ENCODE measurements at regions not wholly inside any gene's neighbourhood (a gene's known extent, or its start where the extent isn't known, plus 50 kb on each side); places are given as distances from the start of the nearest gene placed in this dataset.
"Not testable (repeated sequence)": the region's sequence is repeated elsewhere in the genome, so short reads cannot be mapped to it uniquely, and the experiment has no call there.

GRCh38 chr20:53789989-53790675 lies 196.5 kb upstream of the ZNF217 start:
- no peak for DNase-seq

- DNase-seq = no peak
Observed at GRCh38 chr20:53788253-53789022, 194.8 kb upstream of the ZNF217 start.

- DNase-seq = not testable (repeated sequence)
Observed at GRCh38 chr20:53787491-53787931, 193.9 kb upstream of the ZNF217 start.

- DNase-seq = peak; percentile 30
Observed at GRCh38 chr20:53786445-53787267, 193.0 kb upstream of the ZNF217 start.

- no peak for DNase-seq
Observed at GRCh38 chr20:53786071-53786444, 192.4 kb upstream of the ZNF217 start.

- no peak for DNase-seq
Observed at GRCh38 chr20:53785320-53785719, 191.7 kb upstream of the ZNF217 start.

- DNase-seq = no peak
Observed at GRCh38 chr20:53783768-53784167, 190.1 kb upstream of the ZNF217 start.

- DNase-seq = no peak
Observed at GRCh38 chr20:53782612-53783246, 189.1 kb upstream of the ZNF217 start.

- DNase-seq = no peak
Observed at GRCh38 chr20:53779822-53780221, 186.2 kb upstream of the ZNF217 start.

GRCh38 chr20:53778736-53779135 lies 185.1 kb upstream of the ZNF217 start:
- DNase-seq = no peak

GRCh38 chr20:53778041-53778516 lies 184.4 kb upstream of the ZNF217 start:
- no peak for DNase-seq

GRCh38 chr20:53777402-53777801 lies 183.8 kb upstream of the ZNF217 start:
- DNase-seq = not testable (repeated sequence)

GRCh38 chr20:53776858-53777257 lies 183.2 kb upstream of the ZNF217 start:
- no peak for DNase-seq

GRCh38 chr20:53774461-53775203 lies 181.0 kb upstream of the ZNF217 start:
- DNase-seq = no peak

GRCh38 chr20:53773792-53774401 lies 180.3 kb upstream of the ZNF217 start:
- DNase-seq = no peak

- DNase-seq = not testable (repeated sequence)
Observed at GRCh38 chr20:53773066-53773791, 179.6 kb upstream of the ZNF217 start.

GRCh38 chr20:53769041-53769440 lies 175.4 kb upstream of the ZNF217 start:
- no peak for DNase-seq

GRCh38 chr20:53768329-53768728 lies 174.7 kb upstream of the ZNF217 start:
- no peak for DNase-seq

GRCh38 chr20:53767206-53767930 lies 173.7 kb upstream of the ZNF217 start:
- peak; percentile 42 for DNase-seq

- no peak for DNase-seq
Observed at GRCh38 chr20:53764415-53764800, 170.8 kb upstream of the ZNF217 start.

Data from hematopoietic multipotent progenitor cell treated with erythropoietin and hydrocortisone succinate and interleukin-3 and kit ligand, for 4 days (in vitro differentiated cells).